GM23338 (cell line): ENCODE measurements at regions not wholly inside any gene's neighbourhood (a gene's known extent, or its start where the extent isn't known, plus 50 kb on each side); places are given as distances from the start of the nearest gene placed in this dataset.
"Not testable (repeated sequence)": the region's sequence is repeated elsewhere in the genome, so short reads cannot be mapped to it uniquely, and the experiment has no call there.

Experiments
- CREB1 ChIP-seq: fragments of 250-450 bp; sonication (Bioruptor Pico); IDR thresholded peaks from 2 replicates; pipeline ENCODE4 v1.5.0; 2020; ENCODE audit warnings: low read depth, mild to moderate bottlenecking, moderate library complexity
- CTCF ChIP-seq, 2 experiments: fragments of 200-600 bp in 1 of 2; sonication (generic) in 1 of 2; conservative IDR thresholded peaks; 2 replicates each; pipeline versions ENCODE4 v1.5.1 to v1.6.1; 2016 to 2017; ENCODE audit warnings: antibody characterized with exemption in 2 of 2, low read depth in 2 of 2, mild to moderate bottlenecking in 2 of 2, moderate library complexity in 1 of 2
- EZH2 ChIP-seq: fragments of 200-600 bp; sonication (generic); IDR thresholded peaks from one replicate; pipeline ENCODE4 v1.8.0; 2017; ENCODE audit warnings: antibody characterized with exemption, mild to moderate bottlenecking, low read depth; ENCODE audit not compliant: unreplicated experiment
- POLR2AphosphoS5 ChIP-seq: IDR thresholded peaks from 2 replicates; pipeline ENCODE4 v1.6.1; 2016; ENCODE audit warnings: antibody characterized with exemption, low read depth
- REST ChIP-seq: IDR thresholded peaks from one replicate; pipeline ENCODE4 v1.6.1; 2018; ENCODE audit warnings: antibody characterized with exemption; ENCODE audit not compliant: unreplicated experiment
- ZNF331 ChIP-seq: fragments of 250-450 bp; sonication (Bioruptor Pico); IDR thresholded peaks from 2 replicates; pipeline ENCODE4 v1.5.0; 2020; ENCODE audit warnings: low read depth, mild to moderate bottlenecking, moderate library complexity

GRCh38 chr10:27319139-27319538 is 78.5 kb upstream of the ACBD5 start:
- TF ChIP-seq ZNF331 (CRISPR knock-in tag); CTCF (conservative IDR thresholded peaks at IDR 0.05; ENCODE audit: low read depth in 2 of 2); EZH2; POLR2AphosphoS5; CREB1; REST: not testable (repeated sequence)
